ENCODE measurements at regions not wholly inside any gene's neighbourhood (a gene's known extent, or its start where the extent isn't known, plus 50 kb on each side); places are given as distances from the start of the nearest gene placed in this dataset.

DNA sequence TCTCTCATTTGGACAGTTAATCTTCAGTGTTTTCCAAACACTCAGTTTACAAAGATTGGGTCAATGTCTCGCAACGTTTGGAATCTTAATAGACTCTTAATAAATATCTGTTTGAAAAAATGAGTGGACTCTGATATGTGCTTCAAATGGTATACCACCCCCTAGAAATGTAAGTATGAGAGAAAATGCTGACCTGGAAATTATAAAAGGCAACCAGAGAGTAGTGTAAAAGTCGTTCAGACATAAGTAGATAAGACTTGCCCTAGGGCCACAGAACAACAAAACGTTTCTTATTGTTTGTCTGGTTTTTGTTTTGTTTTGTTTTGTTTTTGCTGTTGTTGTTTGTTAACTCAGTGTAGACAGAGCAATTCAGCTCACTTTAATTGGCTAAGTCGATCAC, 97.4 kb upstream of the SPTLC3 start:
- no peak for TF ChIP-seq CTCF (IDR thresholded peaks at IDR 0.05)
- no peak for TF ChIP-seq POLR2A (IDR thresholded peaks at IDR 0.05)
